ENCODE measurements at regions not wholly inside any gene's neighbourhood (a gene's known extent, or its start where the extent isn't known, plus 50 kb on each side); places are given as distances from the start of the nearest gene placed in this dataset.

DNA sequence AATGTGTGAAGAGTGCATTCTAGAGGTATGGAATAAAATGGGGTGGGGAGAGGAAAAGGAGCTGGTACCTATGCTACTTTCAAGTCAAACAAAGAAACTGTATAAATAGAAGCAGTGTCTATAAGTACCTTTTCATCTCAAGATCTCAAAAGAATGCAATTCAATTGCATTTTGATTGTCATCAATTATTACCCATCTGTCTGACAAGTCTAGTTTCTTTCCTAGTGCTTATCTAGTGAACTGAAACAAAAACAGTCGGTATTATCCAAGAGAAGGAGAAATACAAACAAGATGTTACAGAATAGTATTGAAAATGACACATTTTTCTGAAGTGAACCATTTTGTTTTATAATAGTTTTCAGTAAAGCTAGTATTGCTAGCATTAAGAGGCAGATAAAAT lies 754.5 kb upstream of the LRRN3 start:
- Mint-ChIP-seq H3K36me3 (no peaks in the 10 kb centered on the region), H3K4me3 (no peak overlapping the region), H3K27me3 (no peaks in the 10 kb centered on the region), H3K9me3 (no peaks in the 10 kb centered on the region), H3K4me1 (no peaks in the 10 kb centered on the region), H3K27ac (no peak overlapping the region)
- no peak for DNase-seq
- CTCF ChIA-PET = no interaction called here

DNA sequence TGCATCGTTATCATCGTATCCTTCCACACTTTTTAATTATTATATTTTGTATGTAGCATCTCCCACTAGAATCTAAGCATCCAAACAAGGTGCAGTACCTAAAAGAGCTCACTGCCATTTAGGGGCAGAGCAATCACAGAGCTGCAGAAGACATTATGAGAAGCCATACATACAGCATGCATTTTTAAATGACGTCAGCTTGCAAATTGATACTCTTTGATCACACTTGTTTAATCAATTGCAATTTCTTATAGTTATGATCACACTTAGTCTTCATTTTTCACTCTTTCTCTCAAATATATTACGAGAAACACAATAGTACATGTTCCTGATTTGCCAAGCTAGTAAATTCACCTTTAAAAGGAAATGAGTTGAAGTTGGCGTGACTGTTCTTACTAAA lies 753.3 kb upstream of the LRRN3 start:
- H3K4me1 Mint-ChIP-seq = no peaks in the 10 kb centered on the region
- no peak overlapping the region for H3K4me3 Mint-ChIP-seq
- no peaks in the 10 kb centered on the region for H3K36me3 Mint-ChIP-seq
- DNase-seq = no peak
- no peak overlapping the region for H3K27ac Mint-ChIP-seq
- no peaks in the 10 kb centered on the region for H3K9me3 Mint-ChIP-seq
- no peaks in the 10 kb centered on the region for H3K27me3 Mint-ChIP-seq
- CTCF ChIA-PET = no interaction called here

DNA sequence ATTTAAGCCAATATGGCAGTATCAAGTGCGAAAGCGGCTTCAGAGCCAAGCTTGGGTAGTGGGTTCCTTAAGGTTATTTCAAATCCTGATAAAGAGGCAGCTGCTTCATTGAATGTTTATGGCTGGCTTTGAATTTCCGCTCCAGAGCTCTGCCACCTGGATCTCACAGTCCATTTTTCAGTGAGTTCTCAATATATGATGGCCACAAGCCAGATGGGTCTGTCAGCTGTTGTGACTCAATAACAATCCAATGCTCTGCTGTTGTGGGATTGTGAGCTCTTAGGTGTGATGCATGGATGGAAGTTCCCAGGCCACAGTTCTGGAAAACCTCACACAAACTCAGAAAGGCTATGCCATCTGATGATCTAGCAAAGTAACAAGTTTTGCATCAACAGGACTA lies 743.8 kb upstream of the LRRN3 start:
- no peak for DNase-seq
- CTCF ChIA-PET = no interaction called here
- H3K36me3 Mint-ChIP-seq = no peaks in the 10 kb centered on the region

GRCh38 chr7:110356438-110356837 lies 734.5 kb upstream of the LRRN3 start:
- H3K27ac Mint-ChIP-seq = no peak overlapping the region

More for the DNA sequence above, 743.8 kb upstream of the LRRN3 start:
- Mint-ChIP-seq H3K4me3 (no peak overlapping the region), H3K27ac (no peak overlapping the region), H3K4me1 (no peaks in the 10 kb centered on the region), H3K27me3 (no peaks in the 10 kb centered on the region), H3K9me3 (peaks cover 2% of the 10 kb centered on the region)

GRCh38 chr7:110358028-110358427 lies 732.9 kb upstream of the LRRN3 start:
- Mint-ChIP-seq H3K27ac (no peak overlapping the region), H3K27me3 (no peaks in the 10 kb centered on the region), H3K4me1 (no peaks in the 10 kb centered on the region), H3K9me3 (no peaks in the 10 kb centered on the region), H3K4me3 (no peak overlapping the region), H3K36me3 (no peaks in the 10 kb centered on the region)
- DNase-seq = no peak
- CTCF ChIA-PET = no interaction called here

More at GRCh38 chr7:110356438-110356837, 734.5 kb upstream of the LRRN3 start:
- Mint-ChIP-seq H3K4me1 (no peaks in the 10 kb centered on the region), H3K27me3 (no peaks in the 10 kb centered on the region), H3K9me3 (no peaks in the 10 kb centered on the region), H3K4me3 (no peak overlapping the region), H3K36me3 (no peaks in the 10 kb centered on the region)
- CTCF ChIA-PET = no interaction called here
- no peak for DNase-seq

GRCh38 chr7:110371709-110372108 lies 719.2 kb upstream of the LRRN3 start:
- Mint-ChIP-seq H3K4me1 (no peaks in the 10 kb centered on the region), H3K27me3 (no peaks in the 10 kb centered on the region), H3K9me3 (peaks cover 2% of the 10 kb centered on the region), H3K36me3 (no peaks in the 10 kb centered on the region), H3K27ac (no peak overlapping the region), H3K4me3 (no peak overlapping the region)
- no peak for DNase-seq
- CTCF ChIA-PET = no interaction called here

DNA sequence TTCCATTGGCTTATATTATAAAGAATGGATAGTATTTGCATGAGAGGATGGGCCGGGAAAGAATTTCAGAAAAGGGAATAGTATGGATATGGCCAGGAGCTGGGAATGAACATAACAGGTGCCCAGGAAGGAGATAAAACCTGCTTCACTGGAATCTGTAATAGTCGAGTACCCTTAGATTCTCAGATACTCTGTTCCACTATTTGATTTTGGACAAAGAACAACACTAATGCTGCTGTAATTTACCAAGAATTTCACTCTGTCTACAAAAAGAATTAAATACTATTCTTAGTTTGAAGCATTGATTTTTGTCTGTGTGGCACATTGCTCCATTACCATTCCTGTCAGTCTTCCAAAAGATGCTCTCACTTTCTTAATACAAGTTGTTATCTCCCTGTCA lies 718.2 kb upstream of the LRRN3 start:
- Mint-ChIP-seq H3K9me3 (peaks cover 2% of the 10 kb centered on the region), H3K4me3 (no peak overlapping the region), H3K27ac (no peak overlapping the region), H3K27me3 (no peaks in the 10 kb centered on the region), H3K36me3 (no peaks in the 10 kb centered on the region), H3K4me1 (no peaks in the 10 kb centered on the region)
- CTCF ChIA-PET = no interaction called here
- no peak for DNase-seq

- Mint-ChIP-seq H3K36me3 (no peaks in the 10 kb centered on the region), H3K4me1 (no peaks in the 10 kb centered on the region), H3K27me3 (no peaks in the 10 kb centered on the region), H3K27ac (no peak overlapping the region), H3K9me3 (peaks cover 2% of the 10 kb centered on the region), H3K4me3 (no peak overlapping the region)
- DNase-seq = no peak
- CTCF ChIA-PET = no interaction called here
These were observed 717.5 kb upstream of the LRRN3 start for GRCh38 chr7:110373416-110373815.

DNA sequence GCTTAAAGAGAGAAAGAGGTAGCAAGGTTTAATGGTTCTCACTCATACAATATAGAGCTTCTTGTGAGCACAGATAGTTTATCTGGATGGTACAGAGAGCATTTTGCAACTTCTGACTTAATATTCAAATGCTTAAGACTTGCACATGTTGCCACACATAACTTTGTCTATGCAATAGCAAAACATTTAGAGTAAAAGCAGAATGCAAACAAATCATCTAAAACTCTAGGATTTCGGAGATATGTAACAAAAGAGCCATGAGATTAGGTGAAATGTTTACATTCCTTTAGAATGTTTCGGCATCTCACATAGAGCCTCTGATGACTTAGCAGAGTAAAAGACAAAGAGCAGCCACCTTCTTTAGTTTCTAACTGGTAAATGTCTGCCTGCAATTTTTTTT lies 717.1 kb upstream of the LRRN3 start:
- no peak for DNase-seq
- no peak overlapping the region for H3K27ac Mint-ChIP-seq
- H3K27me3 Mint-ChIP-seq = no peaks in the 10 kb centered on the region
- no peak overlapping the region for H3K4me3 Mint-ChIP-seq
- no peaks in the 10 kb centered on the region for H3K4me1 Mint-ChIP-seq
- H3K9me3 Mint-ChIP-seq = peaks cover 2% of the 10 kb centered on the region
- H3K36me3 Mint-ChIP-seq = no peaks in the 10 kb centered on the region
- CTCF ChIA-PET = no interaction called here

GRCh38 chr7:110375068-110375467 lies 715.9 kb upstream of the LRRN3 start:
- no peak for DNase-seq
- Mint-ChIP-seq H3K4me3 (no peak overlapping the region), H3K4me1 (no peaks in the 10 kb centered on the region), H3K9me3 (no peaks in the 10 kb centered on the region), H3K27ac (no peak overlapping the region), H3K27me3 (no peaks in the 10 kb centered on the region), H3K36me3 (no peaks in the 10 kb centered on the region)
- CTCF ChIA-PET = no interaction called here

DNA sequence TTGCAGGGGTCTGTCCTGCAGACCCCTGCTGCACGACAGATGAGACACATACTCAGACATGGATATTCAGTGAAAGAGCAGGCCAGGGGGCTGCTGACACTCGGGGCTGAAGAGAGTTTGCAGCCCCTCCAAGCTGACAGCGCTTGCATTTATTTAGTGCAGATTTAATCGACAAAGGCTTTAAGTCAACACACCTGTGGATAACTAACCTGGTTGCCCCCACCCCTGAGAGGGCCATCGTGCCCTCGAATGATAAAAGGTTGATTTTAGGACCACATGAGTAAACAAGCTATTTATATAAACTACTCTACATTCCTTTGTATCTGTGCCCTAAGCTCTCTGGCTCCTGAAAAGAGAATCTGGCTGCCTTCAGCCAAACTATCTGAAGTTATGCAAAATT lies 708.2 kb upstream of the LRRN3 start:
- H3K36me3 Mint-ChIP-seq = no peaks in the 10 kb centered on the region
- DNase-seq = no peak
- no peaks in the 10 kb centered on the region for H3K27me3 Mint-ChIP-seq
- no peak overlapping the region for H3K4me3 Mint-ChIP-seq
- CTCF ChIA-PET = no interaction called here
- no peak overlapping the region for H3K27ac Mint-ChIP-seq
- no peaks in the 10 kb centered on the region for H3K9me3 Mint-ChIP-seq
- no peaks in the 10 kb centered on the region for H3K4me1 Mint-ChIP-seq

DNA sequence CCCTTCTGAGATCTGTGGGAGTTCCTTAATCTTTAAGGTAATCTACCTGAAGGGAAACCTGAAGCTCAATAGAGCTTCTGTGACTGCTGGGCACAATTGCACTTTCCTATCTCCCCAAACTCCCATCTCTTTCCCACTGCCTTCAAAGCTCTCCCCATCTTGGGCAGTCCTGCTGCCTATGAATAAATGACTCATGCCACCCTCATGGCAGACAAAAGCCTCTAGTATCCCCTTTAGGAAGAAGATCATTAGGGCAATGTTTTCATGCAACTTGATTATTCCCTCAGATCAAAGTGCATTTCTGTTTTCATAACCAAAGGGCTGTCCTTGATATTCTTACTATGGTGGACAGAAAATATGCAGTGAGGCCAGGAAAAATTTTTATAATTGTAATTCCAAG lies 704.9 kb upstream of the LRRN3 start:
- H3K27ac Mint-ChIP-seq = no peak overlapping the region
- no peaks in the 10 kb centered on the region for H3K27me3 Mint-ChIP-seq

DNA sequence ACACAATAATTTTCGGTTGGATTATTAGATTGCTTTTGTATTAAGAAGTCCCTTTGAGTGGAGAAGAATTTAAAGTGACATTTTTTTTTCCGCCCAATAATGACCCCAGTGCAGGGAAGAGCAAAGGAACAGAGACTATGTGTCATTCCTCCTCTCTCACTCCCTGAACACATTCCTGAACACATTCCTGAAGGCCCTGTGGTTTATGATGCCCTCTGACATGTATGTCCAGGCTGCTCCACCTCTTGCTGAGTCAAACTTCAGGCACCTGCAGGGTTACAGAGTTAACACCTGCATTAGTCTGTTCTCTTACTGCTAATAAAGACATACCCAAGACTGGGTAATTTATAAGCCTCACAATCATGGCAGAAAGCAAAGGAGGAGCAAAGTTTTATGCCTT lies 704.0 kb upstream of the LRRN3 start:
- H3K36me3 Mint-ChIP-seq = no peaks in the 10 kb centered on the region
- no peak overlapping the region for H3K4me3 Mint-ChIP-seq
- H3K27ac Mint-ChIP-seq = no peak overlapping the region
- H3K4me1 Mint-ChIP-seq = no peaks in the 10 kb centered on the region
- H3K9me3 Mint-ChIP-seq = no peaks in the 10 kb centered on the region
- CTCF ChIA-PET = no interaction called here
- no peaks in the 10 kb centered on the region for H3K27me3 Mint-ChIP-seq
- DNase-seq = no peak

More for the DNA sequence above, 704.9 kb upstream of the LRRN3 start:
- H3K9me3 Mint-ChIP-seq = no peaks in the 10 kb centered on the region
- no peak overlapping the region for H3K4me3 Mint-ChIP-seq
- H3K36me3 Mint-ChIP-seq = no peaks in the 10 kb centered on the region
- no peaks in the 10 kb centered on the region for H3K4me1 Mint-ChIP-seq
- DNase-seq = no peak
- CTCF ChIA-PET = no interaction called here

GRCh38 chr7:110387689-110388088 lies 703.2 kb upstream of the LRRN3 start:
- Mint-ChIP-seq H3K4me1 (no peaks in the 10 kb centered on the region), H3K36me3 (no peaks in the 10 kb centered on the region), H3K27ac (no peak overlapping the region), H3K4me3 (no peak overlapping the region), H3K27me3 (peaks cover 4% of the 10 kb centered on the region), H3K9me3 (no peaks in the 10 kb centered on the region)
- CTCF ChIA-PET = no interaction called here
- no peak for DNase-seq

GRCh38 chr7:110388457-110388856 lies 702.5 kb upstream of the LRRN3 start:
- no peak overlapping the region for H3K4me3 Mint-ChIP-seq
- no peak overlapping the region for H3K27ac Mint-ChIP-seq

DNA sequence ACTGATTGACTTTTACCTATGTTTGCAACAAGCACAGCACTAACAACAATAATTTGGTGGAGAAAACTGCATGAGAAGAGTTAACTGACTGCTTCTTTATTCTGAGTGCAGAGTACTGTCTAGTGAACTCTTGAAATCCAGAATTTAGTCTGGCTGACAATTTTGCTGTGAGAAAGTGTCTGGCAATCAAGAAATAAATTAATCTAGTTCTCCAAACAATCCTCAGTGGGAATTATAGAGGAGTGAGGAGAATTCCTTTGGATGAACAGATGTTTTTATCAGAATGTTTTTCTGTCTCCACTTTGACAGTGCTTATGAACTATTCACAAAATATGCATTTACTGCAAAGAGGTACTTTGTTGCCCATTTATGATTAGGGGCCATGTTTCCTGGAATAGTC lies 694.9 kb upstream of the LRRN3 start:
- no peak for DNase-seq
- no peak overlapping the region for H3K27ac Mint-ChIP-seq
- no peaks in the 10 kb centered on the region for H3K9me3 Mint-ChIP-seq
- no peaks in the 10 kb centered on the region for H3K4me1 Mint-ChIP-seq
- H3K27me3 Mint-ChIP-seq = peaks cover 16% of the 10 kb centered on the region
- H3K36me3 Mint-ChIP-seq = no peaks in the 10 kb centered on the region
- H3K4me3 Mint-ChIP-seq = no peak overlapping the region
- CTCF ChIA-PET = no interaction called here

More at GRCh38 chr7:110388457-110388856, 702.5 kb upstream of the LRRN3 start:
- CTCF ChIA-PET = no interaction called here
- DNase-seq = no peak
- Mint-ChIP-seq H3K4me1 (no peaks in the 10 kb centered on the region), H3K9me3 (no peaks in the 10 kb centered on the region), H3K27me3 (peaks cover 4% of the 10 kb centered on the region), H3K36me3 (no peaks in the 10 kb centered on the region)

All from activated naive CD4-positive, alpha-beta T cell treated with anti-CD3 and anti-CD28 coated beads, Interleukin-2, amount 10 ng/mL, durations not matched to agents 7 days and 5 days (primary cell).